ENCODE measurements at regions not wholly inside any gene's neighbourhood (a gene's known extent, or its start where the extent isn't known, plus 50 kb on each side); places are given as distances from the start of the nearest gene placed in this dataset.
A peak's percentile ranks its signal among the peaks of the same experiment; 100 is the strongest.

- Histone ChIP-seq H3K4me3 (no peak overlapping the region), H3K27ac (replicated peaks in 1 of 4) (no peak overlapping the region), H3K27me3 (no peaks in the 10 kb centered on the region), H3K4me1 (peaks cover 9 to 33% (median 23%) of the 10 kb centered on the region in 4 donors), H3K36me3 (no peaks in the 10 kb centered on the region), H3K9me3 (no peaks in the 10 kb centered on the region)
- no peak for DNase-seq (ENCODE audit: extremely low spot score)
- TF ChIP-seq CTCF (IDR thresholded peaks at IDR 0.05) (no peak), POLR2A (IDR thresholded peaks at IDR 0.05; ENCODE audit: low read depth) (no peak), POLR2AphosphoS5 (IDR thresholded peaks at IDR 0.05) (no peak), EP300 (IDR thresholded peaks at IDR 0.05) (no peak)
- WGBS = 78% methylated on average over 5 of the region's 5 CpGs
- intact Hi-C loops (cut with DNase I) = no loop called here
These were observed 144.0 kb upstream of the PDZRN3 start for GRCh38 chr3:73768524-73769308.

- Histone ChIP-seq H3K9me3 (no peaks in the 10 kb centered on the region), H3K27ac (replicated peaks in 1 of 4) (peak overlapping the region; percentile 63 to 75 (median 66)), H3K4me1 (peaks cover 9 to 26% (median 19%) of the 10 kb centered on the region in 4 donors), H3K36me3 (no peaks in the 10 kb centered on the region), H3K4me3 (peak overlapping the region; percentile 23 to 47 (median 27)), H3K27me3 (no peaks in the 10 kb centered on the region)
- DNase-seq (ENCODE audit: extremely low spot score) = no peak
- 43% methylated on average over 7 of the region's 7 CpGs for WGBS
- TF ChIP-seq EP300 (IDR thresholded peaks at IDR 0.05) = no peak
- no peak for TF ChIP-seq POLR2A (IDR thresholded peaks at IDR 0.05; ENCODE audit: low read depth)
- no peak for TF ChIP-seq POLR2AphosphoS5 (IDR thresholded peaks at IDR 0.05)
- no peak for TF ChIP-seq CTCF (IDR thresholded peaks at IDR 0.05)
- intact Hi-C loops (cut with DNase I) = no loop called here
These were observed 142.0 kb upstream of the PDZRN3 start for GRCh38 chr3:73766599-73767381.

GRCh38 chr3:73765878-73766545 is 141.3 kb upstream of the PDZRN3 start:
- Histone ChIP-seq H3K4me3 (no peak overlapping the region), H3K27ac (replicated peaks in 1 of 4) (peak overlapping the region; percentile 63 to 75 (median 66)), H3K9me3 (no peaks in the 10 kb centered on the region), H3K4me1 (peaks cover 9 to 26% (median 19%) of the 10 kb centered on the region in 4 donors), H3K27me3 (no peaks in the 10 kb centered on the region), H3K36me3 (no peaks in the 10 kb centered on the region)
- no peak for DNase-seq (ENCODE audit: extremely low spot score)
- TF ChIP-seq EP300 (IDR thresholded peaks at IDR 0.05) (no peak), POLR2AphosphoS5 (IDR thresholded peaks at IDR 0.05) (no peak), CTCF (IDR thresholded peaks at IDR 0.05) (no peak), POLR2A (IDR thresholded peaks at IDR 0.05; ENCODE audit: low read depth) (no peak)
- intact Hi-C loops (cut with DNase I) = no loop called here
- 70% methylated on average over 5 of the region's 5 CpGs for WGBS

- TF ChIP-seq POLR2AphosphoS5 (IDR thresholded peaks at IDR 0.05) = no peak
- no peak for TF ChIP-seq POLR2A (IDR thresholded peaks at IDR 0.05; ENCODE audit: low read depth)
- TF ChIP-seq CTCF (IDR thresholded peaks at IDR 0.05) = no peak
- TF ChIP-seq EP300 (IDR thresholded peaks at IDR 0.05) = no peak
- intact Hi-C loops (cut with DNase I) = no loop called here
- Histone ChIP-seq H3K4me3 (no peak overlapping the region), H3K27ac (replicated peaks in 1 of 4) (no peak overlapping the region), H3K36me3 (no peaks in the 10 kb centered on the region), H3K9me3 (no peaks in the 10 kb centered on the region), H3K27me3 (no peaks in the 10 kb centered on the region), H3K4me1 (peaks cover 0 to 17% (median 14%) of the 10 kb centered on the region in 4 donors)
- 90% methylated on average over 5 of the region's 5 CpGs for WGBS
- no peak for DNase-seq (ENCODE audit: extremely low spot score)
These were observed 138.1 kb upstream of the PDZRN3 start for GRCh38 chr3:73762855-73763254.
